H9 (cell line): ENCODE measurements at regions not wholly inside any gene's neighbourhood (a gene's known extent, or its start where the extent isn't known, plus 50 kb on each side); places are given as distances from the start of the nearest gene placed in this dataset.

Experiments
- DNase-seq: peaks from one replicate; pipeline ENCODE4 v3.0.0-alpha.2; 2017
- H2AFZ ChIP-seq: one replicate; pipeline ENCODE4 v1.6.1; 2013; ENCODE audit warnings: mild to moderate bottlenecking, low read length, control low read depth, moderate library complexity
- H2AK5ac ChIP-seq: 2 replicates; pipeline ENCODE4 v1.6.1; 2013; ENCODE audit warnings: low read length, control low read depth, mixed read lengths; ENCODE audit not compliant: insufficient read length
- H2BK120ac ChIP-seq: one replicate; pipeline ENCODE4 v1.6.1; 2013; ENCODE audit warnings: low read depth, mild to moderate bottlenecking, low read length, control low read depth, inconsistent platforms; ENCODE audit not compliant: poor library complexity, severe bottlenecking
- H2BK12ac ChIP-seq: 2 replicates; pipeline ENCODE4 v1.6.1; 2013; ENCODE audit warnings: low read length, control low read depth, mixed read lengths, low read depth; ENCODE audit not compliant: insufficient read length
- H2BK15ac ChIP-seq: 2 replicates; pipeline ENCODE4 v1.6.1; 2013; ENCODE audit warnings: low read depth, low read length, control low read depth
- H2BK20ac ChIP-seq: one replicate; pipeline ENCODE4 v1.6.1; 2013; ENCODE audit warnings: low read depth, mild to moderate bottlenecking, low read length, control low read depth, inconsistent platforms; ENCODE audit not compliant: poor library complexity, severe bottlenecking
- H2BK5ac ChIP-seq: 2 replicates; pipeline ENCODE4 v1.6.1; 2013; ENCODE audit warnings: low read length, control low read depth, mixed read lengths; ENCODE audit not compliant: insufficient read length
- H3K14ac ChIP-seq: 2 replicates; pipeline ENCODE4 v1.6.1; 2013; ENCODE audit warnings: low read length, control low read depth; ENCODE audit not compliant: insufficient read depth
- H3K18ac ChIP-seq: 2 replicates; pipeline ENCODE4 v1.6.1; 2013; ENCODE audit warnings: low read depth, mild to moderate bottlenecking, mixed read lengths, low read length, control low read depth; ENCODE audit not compliant: insufficient read length
- H3K23ac ChIP-seq: 2 replicates; pipeline ENCODE4 v1.6.1; 2013; ENCODE audit warnings: low read length, control low read depth, mixed read lengths, low read depth; ENCODE audit not compliant: insufficient read length
- H3K23me2 ChIP-seq: 2 replicates; pipeline ENCODE4 v1.6.1; 2013; ENCODE audit warnings: low read depth, mild to moderate bottlenecking, mixed read lengths, low read length, control low read depth; ENCODE audit not compliant: insufficient read length, poor library complexity, severe bottlenecking
- H3K27ac ChIP-seq: 2 replicates; pipeline ENCODE4 v1.5.1; 2013; ENCODE audit warnings: low read length, control low read depth, mixed read lengths, low read depth; ENCODE audit not compliant: insufficient read length
- H3K27me3 ChIP-seq: 2 replicates; pipeline ENCODE4 v1.6.1; 2013; ENCODE audit warnings: low read length, control low read depth, inconsistent platforms; ENCODE audit not compliant: insufficient read depth
- H3K4ac ChIP-seq: 2 replicates; pipeline ENCODE4 v1.6.1; 2013; ENCODE audit warnings: low read depth, mild to moderate bottlenecking, control low read depth, inconsistent platforms, low read length, moderate library complexity
- H3K4me1 ChIP-seq: 2 replicates; pipeline ENCODE4 v1.6.1; 2013; ENCODE audit warnings: low read length, control low read depth, inconsistent platforms; ENCODE audit not compliant: insufficient read depth
- H3K4me2 ChIP-seq: 2 replicates; pipeline ENCODE4 v1.6.1; 2013; ENCODE audit warnings: low read length, control low read depth, mixed read lengths; ENCODE audit not compliant: insufficient read length, insufficient read depth
- H3K56ac ChIP-seq: 2 replicates; pipeline ENCODE4 v1.6.1; 2013; ENCODE audit warnings: low read depth, mild to moderate bottlenecking, mixed read lengths, low read length, control low read depth; ENCODE audit not compliant: insufficient read length
- H3K79me1 ChIP-seq: 2 replicates; pipeline ENCODE4 v1.6.1; 2013; ENCODE audit warnings: low read depth, mild to moderate bottlenecking, moderate library complexity, low read length, control low read depth, inconsistent platforms; ENCODE audit not compliant: insufficient read depth, poor library complexity, severe bottlenecking
- H3K79me2 ChIP-seq: 2 replicates; pipeline ENCODE4 v1.6.1; 2013; ENCODE audit warnings: low read length, control low read depth, inconsistent platforms; ENCODE audit not compliant: insufficient read depth
- H3K9ac ChIP-seq: 2 replicates; pipeline ENCODE4 v1.6.1; 2013; ENCODE audit warnings: low read length, control low read depth, mixed read lengths; ENCODE audit not compliant: insufficient read length; ENCODE audit errors: extremely low read depth
- H3K9me3 ChIP-seq: one replicate; pipeline ENCODE4 v1.6.1; 2013; ENCODE audit warnings: low read depth, low read length, inconsistent platforms; ENCODE audit not compliant: control insufficient read depth
- H3T11ph ChIP-seq: one replicate; pipeline ENCODE4 v1.6.1; 2013; ENCODE audit warnings: mild to moderate bottlenecking, low read length, control low read depth, inconsistent platforms
- H4K20me1 ChIP-seq: one replicate; pipeline ENCODE4 v1.6.1; 2013; ENCODE audit not compliant: control insufficient read depth, insufficient read length, insufficient read depth
- H4K5ac ChIP-seq: 2 replicates; pipeline ENCODE4 v1.6.1; 2013; ENCODE audit warnings: low read depth, mild to moderate bottlenecking, mixed read lengths, low read length, control low read depth; ENCODE audit not compliant: insufficient read length
- H4K8ac ChIP-seq: replicated peaks from 2 replicates; pipeline ENCODE4 v1.6.1; 2013; ENCODE audit warnings: low read length, control low read depth, mixed read lengths, low read depth; ENCODE audit not compliant: insufficient read length
- H4K91ac ChIP-seq: 2 replicates; pipeline ENCODE4 v1.6.1; 2013; ENCODE audit warnings: low read depth, mild to moderate bottlenecking, moderate library complexity, mixed read lengths, low read length, control low read depth; ENCODE audit not compliant: insufficient read length
- H3K27ac Mint-ChIP-seq, 3 experiments: 2 replicates in 2 of 3; 3 replicates in 1 of 3; pipeline ENCODE4 v1.8.0; 2020 to 2021; ENCODE audit warnings: mixed read lengths in 3 of 3, mild to moderate bottlenecking in 1 of 3, moderate library complexity in 1 of 3
- H3K27me3 Mint-ChIP-seq: 2 replicates; pipeline ENCODE4 v1.8.0; 2021; ENCODE audit warnings: low read depth, mild to moderate bottlenecking, moderate library complexity, mixed read lengths
- H3K36me3 Mint-ChIP-seq, 3 experiments: 2 replicates in 2 of 3; 3 replicates in 1 of 3; pipeline ENCODE4 v1.8.0; 2020 to 2021; ENCODE audit warnings: low read depth in 3 of 3, mixed read lengths in 3 of 3; ENCODE audit not compliant: insufficient read depth in 1 of 3
- H3K4me1 Mint-ChIP-seq, 2 experiments: 2 replicates each; pipeline ENCODE4 v1.8.0; 2020; ENCODE audit warnings: mixed read lengths in 2 of 2
- H3K4me3 Mint-ChIP-seq, 2 experiments: 2 replicates in 1 of 2; 3 replicates in 1 of 2; pipeline ENCODE4 v1.8.0; 2020 to 2021; ENCODE audit warnings: mild to moderate bottlenecking in 2 of 2, mixed read lengths in 2 of 2, moderate library complexity in 1 of 2
- H3K9me3 Mint-ChIP-seq, 2 experiments: 2 replicates in 1 of 2; 3 replicates in 1 of 2; pipeline ENCODE4 v1.8.0; 2020; ENCODE audit warnings: mild to moderate bottlenecking in 2 of 2, mixed read lengths in 2 of 2, moderate library complexity in 1 of 2
- CTCF ChIP-seq: fragments of 200-600 bp; sonication (generic); conservative IDR thresholded peaks from 3 replicates; pipeline ENCODE4 v1.8.0; 2021; ENCODE audit warnings: antibody characterized with exemption, mild to moderate bottlenecking
- WGBS: extraction: QIAGEN DNeasy Blood & Tissue Kit; methylation state at CpG from one replicate; pipeline ENCODE4 v1.1.7; 2013; ENCODE audit warnings: missing lambda C conversion rate, low lambda C conversion rate, mixed read lengths; ENCODE audit not compliant: insufficient read length; ENCODE audit errors: extremely low coverage; 5-methylcytosine and 5-hydroxymethylcytosine counted together

DNA sequence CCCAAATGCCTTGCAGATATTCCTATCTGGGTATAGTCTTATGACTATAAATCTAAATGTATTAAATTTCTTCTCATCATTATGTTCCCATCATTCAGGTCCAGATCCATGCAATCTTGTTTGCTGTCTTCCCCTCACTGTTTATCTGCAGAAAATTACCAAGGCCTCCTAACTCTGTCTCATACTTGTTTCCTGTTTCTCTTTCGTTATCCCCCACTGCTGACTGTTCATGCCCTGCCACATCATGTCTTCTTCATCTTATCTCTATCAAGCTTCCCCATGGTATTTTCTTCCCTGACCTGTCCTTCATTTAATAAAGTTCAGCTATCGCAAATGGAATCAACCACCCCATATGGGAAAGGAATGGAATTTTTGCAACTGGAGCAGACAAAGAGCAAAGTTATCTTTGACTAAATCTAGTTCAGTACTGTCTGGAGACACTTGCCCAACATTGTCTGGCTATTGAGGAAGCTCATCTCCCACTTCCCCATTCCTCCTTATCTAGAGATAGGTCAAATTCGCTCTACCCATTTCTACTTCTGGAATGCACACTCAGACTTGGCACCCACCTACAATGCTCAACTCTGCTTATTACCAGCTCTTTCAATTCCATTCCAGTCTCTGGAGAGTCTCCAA lies 1358.1 kb downstream of the EFNB2 start:
- H2BK5ac ChIP-seq, result no peak overlapping the region
- no peaks in the 10 kb centered on the region for H3K9me3 Mint-ChIP-seq
- no peak overlapping the region for H3K4me2 ChIP-seq
- WGBS, result no CpG with 5 or more reads among the region's 3 CpGs
- no peak overlapping the region for H3K56ac ChIP-seq
- H3K79me2 ChIP-seq, result no peaks in the 10 kb centered on the region
- no peaks in the 10 kb centered on the region for H3K4me1 ChIP-seq
- no peak overlapping the region for H3K23ac ChIP-seq
- no peak overlapping the region for H3K4ac ChIP-seq
- H2BK12ac ChIP-seq, result no peak overlapping the region
- H3K27ac ChIP-seq, result no peak overlapping the region
- H3K27me3 ChIP-seq, result no peaks in the 10 kb centered on the region
- H3K4me3 Mint-ChIP-seq, result no peak overlapping the region
- H4K5ac ChIP-seq, result no peak overlapping the region
- H2BK120ac ChIP-seq, result no peak overlapping the region
- H3T11ph ChIP-seq, result no peak overlapping the region
- no peak overlapping the region for H3K27ac Mint-ChIP-seq
- H3K18ac ChIP-seq, result no peak overlapping the region
- TF ChIP-seq CTCF, result no peak
- H3K9me3 ChIP-seq, result no peaks in the 10 kb centered on the region
- H4K91ac ChIP-seq, result no peak overlapping the region
- H3K79me1 ChIP-seq, result no peaks in the 10 kb centered on the region
- H3K36me3 Mint-ChIP-seq, result no peaks in the 10 kb centered on the region
- DNase-seq, result no peak
- H3K23me2 ChIP-seq, result no peaks in the 10 kb centered on the region
- no peak overlapping the region for H3K9ac ChIP-seq
- H2BK15ac ChIP-seq, result no peak overlapping the region
- no peaks in the 10 kb centered on the region for H4K20me1 ChIP-seq
- no peak overlapping the region for H4K8ac ChIP-seq
- H3K4me1 Mint-ChIP-seq, result no peaks in the 10 kb centered on the region
- H3K27me3 Mint-ChIP-seq, result no peaks in the 10 kb centered on the region
- H2AK5ac ChIP-seq, result no peak overlapping the region
- no peak overlapping the region for H2BK20ac ChIP-seq
- no peak overlapping the region for H2AFZ ChIP-seq
- H3K14ac ChIP-seq, result no peak overlapping the region
